Uterus (tissue), 3 donors: ENCODE measurements at regions not wholly inside any gene's neighbourhood (a gene's known extent, or its start where the extent isn't known, plus 50 kb on each side); places are given as distances from the start of the nearest gene placed in this dataset.

ENCODE experiments used
- DNase-seq, 2 donors: peaks; one replicate each; pipeline ENCODE4 v3.0.0-alpha.2; 2019 to 2020
- H3K27ac ChIP-seq, 2 donors: fragments of 200-600 bp; sonication (generic); 1 replicate in 1 of 2; 2 replicates in 1 of 2; pipeline ENCODE4 v1.5.1; 2016 to 2018
- H3K27me3 ChIP-seq, 2 donors: fragments of 200-600 bp; sonication (generic); one replicate each; pipeline ENCODE4 v1.5.1; 2018 to 2019; ENCODE audit warnings: control low read depth in 1 of 2
- H3K36me3 ChIP-seq, 2 donors: fragments of 200-600 bp; sonication (generic); one replicate each; pipeline ENCODE4 v1.5.1; 2019; ENCODE audit warnings: control low read depth in 1 of 2
- H3K4me1 ChIP-seq, 2 donors: fragments of 200-600 bp; sonication (generic); one replicate each; pipeline ENCODE4 v1.5.1; 2018 to 2019; ENCODE audit warnings: control low read depth in 1 of 2
- H3K4me3 ChIP-seq, 2 donors: fragments of 200-600 bp; sonication (generic); 1 replicate in 1 of 2; 2 replicates in 1 of 2; pipeline ENCODE4 v1.5.1; 2018 to 2019; ENCODE audit warnings: mild to moderate bottlenecking in 1 of 2
- H3K9me3 ChIP-seq, 2 donors: fragments of 200-600 bp; sonication (generic); one replicate each; pipeline ENCODE4 v1.5.1; 2019; ENCODE audit warnings: control low read depth in 1 of 2
- CTCF ChIP-seq, 4 experiments: fragments of 200-600 bp in 2 of 4; fragments of 450-650 bp in 2 of 4; sonication (generic) in 2 of 4; IDR thresholded peaks; one replicate each; pipeline ENCODE4 v1.5.1; 2016 to 2019; ENCODE audit warnings: antibody characterized with exemption in 4 of 4, mild to moderate bottlenecking in 2 of 4, moderate library complexity in 1 of 4
- POLR2A ChIP-seq, 2 donors: fragments of 450-650 bp; IDR thresholded peaks; one replicate each; pipeline ENCODE4 v1.6.1; 2016; ENCODE audit warnings: antibody characterized with exemption in 2 of 2, mild to moderate bottlenecking in 1 of 2, moderate library complexity in 1 of 2
- intact Hi-C: fragments of 100-400 bp; cut with DNase I; formaldehyde crosslinking; loops from one replicate; pipeline ENCODE4 v1.15.1; 2023; ENCODE audit warnings: low total_unique reads
- donor health status: DM: yes; HTN: yes; CAD: no.

- Histone ChIP-seq H3K27me3 (no peaks in the 10 kb centered on the region), H3K36me3 (no peaks in the 10 kb centered on the region), H3K27ac (no peak overlapping the region), H3K4me1 (no peaks in the 10 kb centered on the region), H3K4me3 (no peak overlapping the region), H3K9me3 (no peaks in the 10 kb centered on the region)
- DNase-seq: no peak
- intact Hi-C loops: no loop called here
- no peak for TF ChIP-seq POLR2A (IDR thresholded peaks at IDR 0.05)
- no peak for TF ChIP-seq CTCF (IDR thresholded peaks at IDR 0.05)
Measured at GRCh38 chr5:152456815-152457443, 51.9 kb upstream of the NMUR2 start.

GRCh38 chr5:152462021-152462721, 57.1 kb upstream of the NMUR2 start:
- Histone ChIP-seq H3K9me3 (no peaks in the 10 kb centered on the region), H3K27me3 (no peaks in the 10 kb centered on the region), H3K27ac (no peak overlapping the region), H3K36me3 (no peaks in the 10 kb centered on the region), H3K4me1 (no peaks in the 10 kb centered on the region), H3K4me3 (no peak overlapping the region)
- intact Hi-C loops: no loop called here
- TF ChIP-seq POLR2A (IDR thresholded peaks at IDR 0.05): no peak
- TF ChIP-seq CTCF (IDR thresholded peaks at IDR 0.05): no peak
- DNase-seq: no peak

- no peak for TF ChIP-seq POLR2A (IDR thresholded peaks at IDR 0.05)
- TF ChIP-seq CTCF (IDR thresholded peaks at IDR 0.05): no peak
- H3K9me3 ChIP-seq: no peaks in the 10 kb centered on the region
- H3K4me3 ChIP-seq: no peak overlapping the region
- intact Hi-C loops: no loop called here
- H3K4me1 ChIP-seq: no peaks in the 10 kb centered on the region
- H3K27ac ChIP-seq: no peak overlapping the region
- DNase-seq: no peak
- no peaks in the 10 kb centered on the region for H3K36me3 ChIP-seq
- H3K27me3 ChIP-seq: no peaks in the 10 kb centered on the region
Measured at GRCh38 chr5:152464048-152464447, 59.0 kb upstream of the NMUR2 start.

- Histone ChIP-seq H3K27ac (no peak overlapping the region), H3K36me3 (no peaks in the 10 kb centered on the region), H3K4me1 (no peaks in the 10 kb centered on the region), H3K4me3 (no peak overlapping the region), H3K9me3 (no peaks in the 10 kb centered on the region), H3K27me3 (no peaks in the 10 kb centered on the region)
- intact Hi-C loops: no loop called here
- no peak for DNase-seq
- TF ChIP-seq POLR2A (IDR thresholded peaks at IDR 0.05) (no peak), CTCF (IDR thresholded peaks at IDR 0.05) (no peak)
Measured at GRCh38 chr5:152465140-152465539, 60.1 kb upstream of the NMUR2 start.

GRCh38 chr5:152466085-152466745, 61.1 kb upstream of the NMUR2 start:
- no peaks in the 10 kb centered on the region for H3K27me3 ChIP-seq
- no peaks in the 10 kb centered on the region for H3K4me1 ChIP-seq
- TF ChIP-seq POLR2A (IDR thresholded peaks at IDR 0.05) (no peak), CTCF (IDR thresholded peaks at IDR 0.05) (no peak)
- no peaks in the 10 kb centered on the region for H3K9me3 ChIP-seq
- no peak overlapping the region for H3K27ac ChIP-seq
- H3K36me3 ChIP-seq: no peaks in the 10 kb centered on the region
- intact Hi-C loops: no loop called here
- H3K4me3 ChIP-seq: no peak overlapping the region
- DNase-seq: no peak
